Lower leg skin (tissue), 3 donors: ENCODE measurements at regions not wholly inside any gene's neighbourhood (a gene's known extent, or its start where the extent isn't known, plus 50 kb on each side); places are given as distances from the start of the nearest gene placed in this dataset.

Source experiments
- CTCF ChIP-seq, 3 donors: fragments of 450-650 bp; IDR thresholded peaks; one replicate each; pipeline ENCODE4 v1.5.1; 2016; ENCODE audit warnings: antibody characterized with exemption in 3 of 3, mild to moderate bottlenecking in 3 of 3, moderate library complexity in 2 of 3
- POLR2A ChIP-seq, 2 donors: fragments of 450-650 bp; IDR thresholded peaks; one replicate each; pipeline ENCODE4 v1.6.1; 2016 to 2017; ENCODE audit warnings: antibody characterized with exemption in 2 of 2, mild to moderate bottlenecking in 1 of 2, moderate library complexity in 1 of 2

- TF ChIP-seq CTCF (IDR thresholded peaks at IDR 0.05) (no peak), POLR2A (IDR thresholded peaks at IDR 0.05) (no peak)
These were observed 125.0 kb upstream of the ZNF746 start for GRCh38 chr7:149622444-149623210.
